Fibroblast of the aortic adventitia (primary cell): ENCODE measurements at regions not wholly inside any gene's neighbourhood (a gene's known extent, or its start where the extent isn't known, plus 50 kb on each side); places are given as distances from the start of the nearest gene placed in this dataset.
A peak's percentile ranks its signal among the peaks of the same experiment; 100 is the strongest.

Experiments used
- DNase-seq: peaks from one replicate; pipeline ENCODE4 v3.0.0-alpha.2; 2010; ENCODE audit warnings: low read depth
- H3K4me3 ChIP-seq: 2 replicates; pipeline ENCODE4 v1.5.1; 2011; ENCODE audit warnings: low read depth, mild to moderate bottlenecking, control low read depth, low read length, moderate library complexity
- CTCF ChIP-seq: IDR thresholded peaks from 2 replicates; pipeline ENCODE4 v1.5.1; 2011; ENCODE audit warnings: mild to moderate bottlenecking, low read length, control low read depth, inconsistent platforms; ENCODE audit not compliant: insufficient read depth

GRCh38 chr11:25710975-25711374, 621.0 kb upstream of the ANO3 start:
- no peak overlapping the region for H3K4me3 ChIP-seq
- no peak for TF ChIP-seq CTCF
- DNase-seq: peak; percentile 46

- no peak for TF ChIP-seq CTCF
- no peak for DNase-seq
- H3K4me3 ChIP-seq: no peak overlapping the region
These were observed 604.0 kb upstream of the ANO3 start for GRCh38 chr11:25727944-25728343.

GRCh38 chr11:25730230-25730629, 601.7 kb upstream of the ANO3 start:
- H3K4me3 ChIP-seq: no peak overlapping the region
- no peak for TF ChIP-seq CTCF
- DNase-seq: no peak

GRCh38 chr11:25733777-25734176, 598.2 kb upstream of the ANO3 start:
- no peak overlapping the region for H3K4me3 ChIP-seq
- peak; percentile 34 for DNase-seq
- TF ChIP-seq CTCF: peak; percentile 20

GRCh38 chr11:25734591-25735211, 597.2 kb upstream of the ANO3 start:
- peak; percentile 47 for DNase-seq
- TF ChIP-seq CTCF: peak; percentile 33

GRCh38 chr11:25737071-25737675, 594.8 kb upstream of the ANO3 start:
- DNase-seq: no peak
- no peak for TF ChIP-seq CTCF
- H3K4me3 ChIP-seq: no peak overlapping the region

More at GRCh38 chr11:25734591-25735211, 597.2 kb upstream of the ANO3 start:
- H3K4me3 ChIP-seq: no peak overlapping the region
